ENCODE measurements at regions not wholly inside any gene's neighbourhood (a gene's known extent, or its start where the extent isn't known, plus 50 kb on each side); places are given as distances from the start of the nearest gene placed in this dataset.

DNA sequence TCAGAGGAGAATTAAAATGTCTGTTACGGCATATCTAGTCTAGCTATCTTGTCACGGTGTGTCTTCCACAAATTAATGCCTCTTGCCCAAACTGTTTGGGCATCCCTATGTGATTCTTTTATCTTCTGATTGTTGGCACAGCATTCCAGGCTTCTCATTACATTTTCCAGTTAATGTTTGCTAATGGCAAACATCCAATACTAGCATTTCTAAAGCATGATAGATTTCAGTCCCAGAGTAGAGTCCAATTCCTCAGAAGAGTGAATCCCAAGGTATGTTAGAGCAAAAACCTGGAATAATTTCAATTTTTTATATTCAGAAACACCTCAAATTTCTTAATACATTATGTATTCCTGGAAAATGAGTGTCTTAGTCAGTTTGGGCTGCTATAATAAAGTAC is 684.5 kb upstream of the SLITRK1 start:
- Histone ChIP-seq H3K27ac (no peak overlapping the region), H3K36me3 (no peaks in the 10 kb centered on the region), H3K4me1 (no peaks in the 10 kb centered on the region), H3K27me3 (no peaks in the 10 kb centered on the region), H3K9me3 (no peaks in the 10 kb centered on the region), H3K4me3 (no peak overlapping the region)
- WGBS, 2 donors, result 95 to 97% methylated on average over 2 of the region's 2 CpGs
- TF ChIP-seq EP300 (IDR thresholded peaks at IDR 0.05), result no peak
- TF ChIP-seq POLR2A (IDR thresholded peaks at IDR 0.05), result no peak
- no peak for DNase-seq (ENCODE audit: low spot score in 2 of 2)

DNA sequence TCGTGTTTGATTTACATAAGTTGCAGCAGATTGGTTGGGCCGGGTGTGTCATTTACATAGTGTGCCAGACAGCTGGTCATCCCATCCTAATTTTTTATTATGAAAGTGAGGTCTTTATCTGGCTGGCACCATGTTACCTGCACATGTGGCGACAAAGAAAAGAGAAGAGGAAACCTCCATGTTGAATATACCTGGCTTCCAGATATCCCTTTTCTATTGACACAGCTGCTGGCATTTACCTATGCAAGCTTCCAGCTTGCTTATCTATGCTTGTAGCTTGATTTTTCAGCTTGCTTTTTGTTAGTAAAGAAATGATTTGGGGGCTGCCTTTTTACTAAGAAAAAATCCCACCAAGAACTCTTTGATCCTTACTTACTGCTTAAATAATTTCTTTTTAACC is 681.3 kb upstream of the SLITRK1 start:
- Histone ChIP-seq H3K27me3 (no peaks in the 10 kb centered on the region), H3K36me3 (no peaks in the 10 kb centered on the region), H3K4me1 (no peaks in the 10 kb centered on the region), H3K9me3 (peaks cover 0 to 6% (median 0%) of the 10 kb centered on the region in 4 donors), H3K4me3 (no peak overlapping the region), H3K27ac (no peak overlapping the region)
- TF ChIP-seq POLR2A (IDR thresholded peaks at IDR 0.05), result no peak
- TF ChIP-seq EP300 (IDR thresholded peaks at IDR 0.05), result no peak
- TF ChIP-seq, protein P1, sequence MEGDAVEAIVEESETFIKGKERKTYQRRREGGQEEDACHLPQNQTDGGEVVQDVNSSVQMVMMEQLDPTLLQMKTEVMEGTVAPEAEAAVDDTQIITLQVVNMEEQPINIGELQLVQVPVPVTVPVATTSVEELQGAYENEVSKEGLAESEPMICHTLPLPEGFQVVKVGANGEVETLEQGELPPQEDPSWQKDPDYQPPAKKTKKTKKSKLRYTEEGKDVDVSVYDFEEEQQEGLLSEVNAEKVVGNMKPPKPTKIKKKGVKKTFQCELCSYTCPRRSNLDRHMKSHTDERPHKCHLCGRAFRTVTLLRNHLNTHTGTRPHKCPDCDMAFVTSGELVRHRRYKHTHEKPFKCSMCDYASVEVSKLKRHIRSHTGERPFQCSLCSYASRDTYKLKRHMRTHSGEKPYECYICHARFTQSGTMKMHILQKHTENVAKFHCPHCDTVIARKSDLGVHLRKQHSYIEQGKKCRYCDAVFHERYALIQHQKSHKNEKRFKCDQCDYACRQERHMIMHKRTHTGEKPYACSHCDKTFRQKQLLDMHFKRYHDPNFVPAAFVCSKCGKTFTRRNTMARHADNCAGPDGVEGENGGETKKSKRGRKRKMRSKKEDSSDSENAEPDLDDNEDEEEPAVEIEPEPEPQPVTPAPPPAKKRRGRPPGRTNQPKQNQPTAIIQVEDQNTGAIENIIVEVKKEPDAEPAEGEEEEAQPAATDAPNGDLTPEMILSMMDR (IDR thresholded peaks at IDR 0.05), result no peak
- DNase-seq (ENCODE audit: low spot score in 2 of 2), result no peak
- WGBS, 2 donors, result 89 to 97% methylated on average over 3 of the region's 3 CpGs

DNA sequence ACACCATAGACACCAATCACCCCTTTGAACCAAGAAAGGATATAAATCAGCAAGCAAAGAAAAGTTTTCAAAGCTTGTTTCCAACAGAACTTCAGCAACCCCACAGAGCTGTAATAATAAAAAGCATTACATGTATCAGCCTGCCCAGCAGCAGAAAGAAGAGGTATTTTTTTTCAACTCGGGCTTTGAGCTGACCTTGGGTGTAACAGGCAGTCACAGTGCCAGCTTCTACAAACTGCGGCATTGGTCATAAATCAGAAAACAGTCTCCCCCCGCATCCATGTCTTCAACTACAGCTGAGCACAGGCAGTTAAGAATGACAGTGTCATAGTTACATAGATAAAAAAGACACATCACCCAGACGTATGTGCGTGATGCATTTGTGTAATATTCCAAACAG is 671.0 kb upstream of the SLITRK1 start:
- Histone ChIP-seq H3K27me3 (no peaks in the 10 kb centered on the region), H3K36me3 (no peaks in the 10 kb centered on the region), H3K4me1 (no peaks in the 10 kb centered on the region), H3K4me3 (no peak overlapping the region), H3K27ac (no peak overlapping the region), H3K9me3 (peaks cover 0 to 3% (median 0%) of the 10 kb centered on the region in 4 donors)
- TF ChIP-seq POLR2A (IDR thresholded peaks at IDR 0.05) (no peak), EP300 (IDR thresholded peaks at IDR 0.05) (no peak)
- TF ChIP-seq, protein P1 (IDR thresholded peaks at IDR 0.05), result no peak
- DNase-seq (ENCODE audit: low spot score in 2 of 2), result no peak
- WGBS, 2 donors, result 41 to 47% methylated on average over 5 of the region's 5 CpGs

DNA sequence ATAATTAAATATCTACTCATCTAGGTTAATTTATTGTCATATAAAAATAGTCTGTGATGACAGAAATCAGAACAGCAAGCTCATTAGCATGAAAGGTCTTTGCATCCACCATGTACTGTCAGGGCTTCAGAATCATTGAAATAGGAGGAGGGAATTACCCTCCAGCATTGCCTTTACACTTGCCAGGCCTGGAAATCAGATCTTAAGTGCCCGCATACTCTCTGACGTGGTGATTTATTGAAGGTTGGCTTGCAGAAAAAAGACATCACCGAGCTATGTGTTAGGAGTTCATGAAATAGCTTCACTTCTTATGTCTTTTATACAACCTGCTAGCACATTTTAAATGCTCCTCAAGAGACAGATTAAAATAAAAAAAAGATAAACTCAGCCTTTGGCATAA is 661.7 kb upstream of the SLITRK1 start:
- WGBS, 2 donors, result 82 to 83% methylated on average over 3 of the region's 3 CpGs
- DNase-seq (ENCODE audit: low spot score in 2 of 2), result no peak
- TF ChIP-seq POLR2A (IDR thresholded peaks at IDR 0.05), result no peak
- TF ChIP-seq, protein P1 (IDR thresholded peaks at IDR 0.05), result no peak
- TF ChIP-seq EP300 (IDR thresholded peaks at IDR 0.05), result no peak
- H3K4me1 ChIP-seq, result no peaks in the 10 kb centered on the region
- no peaks in the 10 kb centered on the region for H3K27me3 ChIP-seq
- H3K4me3 ChIP-seq, result no peak overlapping the region
- no peak overlapping the region for H3K27ac ChIP-seq
- peaks cover 0 to under 1% (median 0%) of the 10 kb centered on the region in 4 donors for H3K9me3 ChIP-seq
- no peaks in the 10 kb centered on the region for H3K36me3 ChIP-seq

DNA sequence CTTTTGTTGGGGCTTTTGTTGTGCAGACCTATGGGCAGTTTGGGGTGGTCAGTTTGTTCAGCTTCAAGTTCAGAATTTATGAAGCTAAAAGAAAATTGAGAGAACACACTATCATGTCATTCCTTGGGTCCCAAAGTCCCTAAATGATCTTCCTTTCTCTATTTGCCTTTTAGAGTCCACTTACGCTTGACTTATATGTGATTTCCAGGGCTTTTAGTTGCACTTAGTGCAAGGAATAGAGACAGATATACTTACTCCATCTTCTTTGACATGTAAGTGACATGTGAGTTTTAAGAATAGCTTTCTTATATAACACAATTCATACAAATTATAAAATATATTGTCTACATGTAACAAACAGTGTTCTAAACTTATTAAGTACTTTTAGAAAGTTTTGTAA is 660.1 kb upstream of the SLITRK1 start:
- WGBS, 2 donors, result 85 to 88% methylated on average over 1 of the region's 1 CpG
- no peak for DNase-seq (ENCODE audit: low spot score in 2 of 2)
- H3K4me3 ChIP-seq, result no peak overlapping the region
- H3K27me3 ChIP-seq, result no peaks in the 10 kb centered on the region
- H3K36me3 ChIP-seq, result no peaks in the 10 kb centered on the region
- H3K4me1 ChIP-seq, result no peaks in the 10 kb centered on the region
- no peaks in the 10 kb centered on the region for H3K9me3 ChIP-seq
- TF ChIP-seq POLR2A (IDR thresholded peaks at IDR 0.05) (no peak), EP300 (IDR thresholded peaks at IDR 0.05) (no peak)
- TF ChIP-seq, protein P1 (IDR thresholded peaks at IDR 0.05), result no peak
- no peak overlapping the region for H3K27ac ChIP-seq

DNA sequence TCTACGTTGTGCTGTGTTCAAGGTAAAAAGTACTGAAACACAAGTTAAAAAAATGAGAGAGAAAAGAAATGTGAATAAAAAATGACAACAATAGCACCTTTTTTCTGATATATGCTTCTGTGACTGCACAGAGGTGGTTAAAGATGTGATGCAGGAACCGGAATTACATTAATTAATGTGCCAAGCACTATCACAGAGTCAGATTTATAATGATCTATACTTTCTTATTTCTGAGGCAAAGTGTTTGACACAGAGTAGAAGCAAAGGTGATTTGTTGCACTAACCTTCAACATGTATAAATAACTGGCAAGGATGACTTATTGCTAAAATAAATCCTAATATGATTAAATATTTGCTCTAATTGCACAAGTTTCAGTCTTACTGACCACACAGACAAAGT is 654.6 kb upstream of the SLITRK1 start:
- H3K36me3 ChIP-seq, result no peaks in the 10 kb centered on the region
- H3K4me1 ChIP-seq, result no peaks in the 10 kb centered on the region
- 82 to 85% methylated on average over 2 of the region's 2 CpGs for WGBS, 2 donors
- no peak for DNase-seq (ENCODE audit: low spot score in 2 of 2)
- no peaks in the 10 kb centered on the region for H3K9me3 ChIP-seq
- no peaks in the 10 kb centered on the region for H3K27me3 ChIP-seq
- no peak overlapping the region for H3K27ac ChIP-seq
- no peak overlapping the region for H3K4me3 ChIP-seq
- no peak for TF ChIP-seq POLR2A (IDR thresholded peaks at IDR 0.05)
- TF ChIP-seq, protein P1 (IDR thresholded peaks at IDR 0.05), result no peak
- no peak for TF ChIP-seq EP300 (IDR thresholded peaks at IDR 0.05)

Data from tibial nerve (tissue), 4 donors.